ENCODE measurements at regions not wholly inside any gene's neighbourhood (a gene's known extent, or its start where the extent isn't known, plus 50 kb on each side); places are given as distances from the start of the nearest gene placed in this dataset.

GRCh38 chr1:218079347-218079746 is 205.7 kb upstream of the RRP15 start:
- no peak overlapping the region for H3K4me3 ChIP-seq (ENCODE audit: low read length)
- ChIA-PET CTCF (no interaction called here), POLR2A (no interaction called here)
- no peak overlapping the region for H3K4me3 Mint-ChIP-seq
- DNase-seq (no peak), ATAC-seq (ENCODE audit: poor library complexity) (no peak)
- no peaks in the 10 kb centered on the region for H3K4me1 ChIP-seq (ENCODE audit: insufficient read depth, low read length)
- H3K4me1 Mint-ChIP-seq (ENCODE audit: low read depth): no peaks in the 10 kb centered on the region
- H3K36me3 ChIP-seq (ENCODE audit: insufficient read depth, low read length): no peaks in the 10 kb centered on the region
- H3K27me3 ChIP-seq (ENCODE audit: control insufficient read depth in 1 of 2, insufficient read depth in 2 of 2, low read length in 2 of 2): no peaks in the 10 kb centered on the region
- H3K27ac Mint-ChIP-seq: no peak overlapping the region
- TF ChIP-seq CTCF (IDR thresholded peaks at IDR 0.05): no peak
- no peaks in the 10 kb centered on the region for H3K27me3 Mint-ChIP-seq
- no peaks in the 10 kb centered on the region for H3K9me3 ChIP-seq (ENCODE audit: control insufficient read depth in 1 of 2, insufficient read depth in 1 of 2, low read length in 2 of 2)
- H3K9me3 Mint-ChIP-seq: peaks cover 12% of the 10 kb centered on the region
- intact Hi-C loops (cut with DNase I, micrococcal nuclease): no loop called here
- H3K36me3 Mint-ChIP-seq (ENCODE audit: low read depth): no peaks in the 10 kb centered on the region
- H3K27ac ChIP-seq (ENCODE audit: low read depth in 1 of 2, low read length in 2 of 2): no peak overlapping the region

- Mint-ChIP-seq H3K4me3 (no peak overlapping the region), H3K36me3 (ENCODE audit: low read depth) (no peaks in the 10 kb centered on the region), H3K27me3 (no peaks in the 10 kb centered on the region), H3K4me1 (ENCODE audit: low read depth) (no peaks in the 10 kb centered on the region), H3K27ac (no peak overlapping the region), H3K9me3 (peaks cover 12% of the 10 kb centered on the region)
- no peak overlapping the region for H3K27ac ChIP-seq (ENCODE audit: low read depth in 1 of 2, low read length in 2 of 2)
- intact Hi-C loops (cut with DNase I, micrococcal nuclease): no loop called here
- ChIA-PET POLR2A (no interaction called here), CTCF (no interaction called here)
- no peak overlapping the region for H3K4me3 ChIP-seq (ENCODE audit: low read length)
- no peaks in the 10 kb centered on the region for H3K36me3 ChIP-seq (ENCODE audit: insufficient read depth, low read length)
- no peaks in the 10 kb centered on the region for H3K4me1 ChIP-seq (ENCODE audit: insufficient read depth, low read length)
- DNase-seq (no peak), ATAC-seq (ENCODE audit: poor library complexity) (no peak)
- no peaks in the 10 kb centered on the region for H3K27me3 ChIP-seq (ENCODE audit: control insufficient read depth in 1 of 2, insufficient read depth in 2 of 2, low read length in 2 of 2)
- no peak for TF ChIP-seq CTCF (IDR thresholded peaks at IDR 0.05)
- H3K9me3 ChIP-seq (ENCODE audit: control insufficient read depth in 1 of 2, insufficient read depth in 1 of 2, low read length in 2 of 2): no peaks in the 10 kb centered on the region
Measured at GRCh38 chr1:218079820-218080219, 205.3 kb upstream of the RRP15 start.

GRCh38 chr1:218080863-218081262 is 204.2 kb upstream of the RRP15 start:
- intact Hi-C loops (cut with DNase I, micrococcal nuclease): no loop called here

More at GRCh38 chr1:218080863-218081262, 204.2 kb upstream of the RRP15 start:
- CTCF ChIA-PET: no interaction called here
- Histone ChIP-seq H3K4me3 (ENCODE audit: low read length) (no peak overlapping the region), H3K36me3 (ENCODE audit: insufficient read depth, low read length) (no peaks in the 10 kb centered on the region), H3K27me3 (ENCODE audit: control insufficient read depth in 1 of 2, insufficient read depth in 2 of 2, low read length in 2 of 2) (no peaks in the 10 kb centered on the region), H3K27ac (ENCODE audit: low read depth in 1 of 2, low read length in 2 of 2) (no peak overlapping the region), H3K4me1 (ENCODE audit: insufficient read depth, low read length) (no peaks in the 10 kb centered on the region), H3K9me3 (ENCODE audit: control insufficient read depth in 1 of 2, insufficient read depth in 1 of 2, low read length in 2 of 2) (no peaks in the 10 kb centered on the region)
- Mint-ChIP-seq H3K27ac (no peak overlapping the region), H3K27me3 (no peaks in the 10 kb centered on the region), H3K4me3 (no peak overlapping the region), H3K36me3 (ENCODE audit: low read depth) (no peaks in the 10 kb centered on the region), H3K4me1 (ENCODE audit: low read depth) (no peaks in the 10 kb centered on the region), H3K9me3 (peaks cover 12% of the 10 kb centered on the region)
- TF ChIP-seq CTCF (IDR thresholded peaks at IDR 0.05): no peak
- POLR2A ChIA-PET: no interaction called here
- ATAC-seq (ENCODE audit: poor library complexity): no peak
- no peak for DNase-seq

All from CD4-positive, alpha-beta T cell (primary cell).